ENCODE measurements at regions not wholly inside any gene's neighbourhood (a gene's known extent, or its start where the extent isn't known, plus 50 kb on each side); places are given as distances from the start of the nearest gene placed in this dataset.

GRCh38 chr15:70269311-70269911 is 171.7 kb upstream of the TLE3 start:
- no peak overlapping the region for H3K27ac ChIP-seq (ENCODE audit: low read depth, low read length, poor library complexity, severe bottlenecking)
- TF ChIP-seq EZH2 (IDR thresholded peaks at IDR 0.05; ENCODE audit: borderline replicate concordance, low read depth, low read length, poor library complexity, severe bottlenecking): no peak
- TF ChIP-seq, protein P1, sequence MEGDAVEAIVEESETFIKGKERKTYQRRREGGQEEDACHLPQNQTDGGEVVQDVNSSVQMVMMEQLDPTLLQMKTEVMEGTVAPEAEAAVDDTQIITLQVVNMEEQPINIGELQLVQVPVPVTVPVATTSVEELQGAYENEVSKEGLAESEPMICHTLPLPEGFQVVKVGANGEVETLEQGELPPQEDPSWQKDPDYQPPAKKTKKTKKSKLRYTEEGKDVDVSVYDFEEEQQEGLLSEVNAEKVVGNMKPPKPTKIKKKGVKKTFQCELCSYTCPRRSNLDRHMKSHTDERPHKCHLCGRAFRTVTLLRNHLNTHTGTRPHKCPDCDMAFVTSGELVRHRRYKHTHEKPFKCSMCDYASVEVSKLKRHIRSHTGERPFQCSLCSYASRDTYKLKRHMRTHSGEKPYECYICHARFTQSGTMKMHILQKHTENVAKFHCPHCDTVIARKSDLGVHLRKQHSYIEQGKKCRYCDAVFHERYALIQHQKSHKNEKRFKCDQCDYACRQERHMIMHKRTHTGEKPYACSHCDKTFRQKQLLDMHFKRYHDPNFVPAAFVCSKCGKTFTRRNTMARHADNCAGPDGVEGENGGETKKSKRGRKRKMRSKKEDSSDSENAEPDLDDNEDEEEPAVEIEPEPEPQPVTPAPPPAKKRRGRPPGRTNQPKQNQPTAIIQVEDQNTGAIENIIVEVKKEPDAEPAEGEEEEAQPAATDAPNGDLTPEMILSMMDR (conservative IDR thresholded peaks at IDR 0.05; ENCODE audit: low read depth, low read length): no peak
- no peaks in the 10 kb centered on the region for H3K9me3 ChIP-seq (ENCODE audit: low read depth, low read length, poor library complexity, severe bottlenecking)
- no peaks in the 10 kb centered on the region for H3K36me3 ChIP-seq (ENCODE audit: insufficient read depth, low read length, poor library complexity, severe bottlenecking)
- BruUV-seq (replicated peaks): no TSS peak
- no peak overlapping the region for H3K4me3 ChIP-seq (ENCODE audit: low read depth, low read length, poor library complexity, severe bottlenecking)
- ChIA-PET POLR2A (ENCODE audit: low non-redundant PET) (no interaction called here), CTCF (no interaction called here)
- H3K27me3 ChIP-seq (replicated peaks; ENCODE audit: insufficient read depth, low read depth, low read length, poor library complexity): no peaks in the 10 kb centered on the region
- DNase-seq (ENCODE audit: low spot score): no peak
- intact Hi-C loops (cut with micrococcal nuclease; ENCODE audit: unreplicated experiment): no loop called here
- H3K4me1 ChIP-seq (ENCODE audit: insufficient read depth, low read length, poor library complexity, severe bottlenecking): peaks cover 26% of the 10 kb centered on the region

GRCh38 chr15:70268698-70269251 is 171.1 kb upstream of the TLE3 start:
- intact Hi-C loops (cut with micrococcal nuclease; ENCODE audit: unreplicated experiment): no loop called here
- TF ChIP-seq EZH2 (IDR thresholded peaks at IDR 0.05; ENCODE audit: borderline replicate concordance, low read depth, low read length, poor library complexity, severe bottlenecking): no peak
- TF ChIP-seq, protein P1 (conservative IDR thresholded peaks at IDR 0.05; ENCODE audit: low read depth, low read length): no peak
- ChIA-PET CTCF (no interaction called here), POLR2A (ENCODE audit: low non-redundant PET) (no interaction called here)
- Histone ChIP-seq H3K4me3 (ENCODE audit: low read depth, low read length, poor library complexity, severe bottlenecking) (no peak overlapping the region), H3K9me3 (ENCODE audit: low read depth, low read length, poor library complexity, severe bottlenecking) (no peaks in the 10 kb centered on the region), H3K27me3 (replicated peaks; ENCODE audit: insufficient read depth, low read depth, low read length, poor library complexity) (no peaks in the 10 kb centered on the region), H3K36me3 (ENCODE audit: insufficient read depth, low read length, poor library complexity, severe bottlenecking) (no peaks in the 10 kb centered on the region), H3K27ac (ENCODE audit: low read depth, low read length, poor library complexity, severe bottlenecking) (no peak overlapping the region), H3K4me1 (ENCODE audit: insufficient read depth, low read length, poor library complexity, severe bottlenecking) (peaks cover 31% of the 10 kb centered on the region)
- DNase-seq (ENCODE audit: low spot score): no peak
- no TSS peak for BruUV-seq (replicated peaks)

DNA sequence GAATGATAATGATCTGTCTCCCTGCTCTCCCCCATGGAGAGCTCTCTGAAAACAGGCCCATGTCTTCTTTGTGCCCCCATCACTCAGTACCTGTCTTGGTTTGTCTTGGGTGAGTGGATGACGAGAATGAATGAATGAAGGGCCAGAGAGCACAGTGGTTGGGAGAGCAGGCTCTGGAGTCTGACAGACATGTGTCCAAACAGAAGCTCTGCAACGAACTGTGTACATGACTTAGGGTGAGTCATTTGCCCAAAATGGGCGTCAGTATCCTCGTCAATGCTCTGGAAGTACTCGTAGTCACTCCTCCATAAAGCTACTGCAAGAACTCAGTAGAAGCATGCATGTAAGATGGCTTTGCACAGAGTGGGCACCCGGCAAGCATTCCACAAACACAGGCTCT is 170.2 kb upstream of the TLE3 start:
- Histone ChIP-seq H3K27ac (ENCODE audit: low read depth, low read length, poor library complexity, severe bottlenecking) (no peak overlapping the region), H3K9me3 (ENCODE audit: low read depth, low read length, poor library complexity, severe bottlenecking) (no peaks in the 10 kb centered on the region), H3K36me3 (ENCODE audit: insufficient read depth, low read length, poor library complexity, severe bottlenecking) (no peaks in the 10 kb centered on the region), H3K27me3 (replicated peaks; ENCODE audit: insufficient read depth, low read depth, low read length, poor library complexity) (no peaks in the 10 kb centered on the region), H3K4me3 (ENCODE audit: low read depth, low read length, poor library complexity, severe bottlenecking) (no peak overlapping the region), H3K4me1 (ENCODE audit: insufficient read depth, low read length, poor library complexity, severe bottlenecking) (peaks cover 31% of the 10 kb centered on the region)
- intact Hi-C loops (cut with micrococcal nuclease; ENCODE audit: unreplicated experiment): no loop called here
- DNase-seq (ENCODE audit: low spot score): no peak
- CTCF ChIA-PET: no interaction called here
- TF ChIP-seq EZH2 (IDR thresholded peaks at IDR 0.05; ENCODE audit: borderline replicate concordance, low read depth, low read length, poor library complexity, severe bottlenecking): no peak
- TF ChIP-seq, protein P1 (conservative IDR thresholded peaks at IDR 0.05; ENCODE audit: low read depth, low read length): no peak
- BruUV-seq (replicated peaks): no TSS peak
- POLR2A ChIA-PET (ENCODE audit: low non-redundant PET): no interaction called here

All from A673 (cell line).